Neutrophil (primary cell): ENCODE measurements at regions not wholly inside any gene's neighbourhood (a gene's known extent, or its start where the extent isn't known, plus 50 kb on each side); places are given as distances from the start of the nearest gene placed in this dataset.

Experiments used
- H3K27ac ChIP-seq: fragments of 200-600 bp; sonication (generic); 2 replicates; pipeline ENCODE4 v1.5.1; 2016; ENCODE audit warnings: mild to moderate bottlenecking, moderate library complexity
- H3K27me3 ChIP-seq: fragments of 200-600 bp; sonication (generic); 2 replicates; pipeline ENCODE4 v1.6.0; 2016; ENCODE audit warnings: mild to moderate bottlenecking
- H3K36me3 ChIP-seq: fragments of 200-600 bp; sonication (generic); 2 replicates; pipeline ENCODE4 v1.5.1; 2017
- H3K4me1 ChIP-seq, 2 experiments: fragments of 200-600 bp in 1 of 2; sonication (generic) in 1 of 2; 1 replicate in 1 of 2; 2 replicates in 1 of 2; pipeline versions ENCODE4 v1.5.1 to v1.6.1; 2013 to 2016; ENCODE audit warnings: low read depth in 1 of 2, low read length in 1 of 2, mild to moderate bottlenecking in 1 of 2, moderate library complexity in 1 of 2; ENCODE audit not compliant: control insufficient read depth in 1 of 2, insufficient read depth in 1 of 2
- H3K4me3 ChIP-seq, 2 experiments: fragments of 200-600 bp in 1 of 2; sonication (generic) in 1 of 2; 1 replicate in 1 of 2; 2 replicates in 1 of 2; pipeline ENCODE4 v1.5.1; 2013 to 2016; ENCODE audit warnings: low read depth in 1 of 2, low read length in 1 of 2, mild to moderate bottlenecking in 1 of 2, moderate library complexity in 1 of 2
- H3K9me3 ChIP-seq: fragments of 200-600 bp; sonication (generic); 2 replicates; pipeline ENCODE4 v1.5.1; 2016
- CTCF ChIP-seq: fragments of 200-600 bp; sonication (generic); IDR thresholded peaks from 2 replicates; pipeline ENCODE4 v1.5.1; 2016; ENCODE audit warnings: antibody characterized with exemption

- no peaks in the 10 kb centered on the region for H3K36me3 ChIP-seq
- no peak overlapping the region for H3K27ac ChIP-seq
- no peaks in the 10 kb centered on the region for H3K4me1 ChIP-seq
- TF ChIP-seq CTCF: no peak
- no peak overlapping the region for H3K4me3 ChIP-seq
- H3K9me3 ChIP-seq: no peaks in the 10 kb centered on the region
- H3K27me3 ChIP-seq: no peaks in the 10 kb centered on the region
Measured at GRCh38 chr3:8451696-8452095, 49.9 kb upstream of the LMCD1 start.
